HL-60 (cell line): ENCODE measurements at regions not wholly inside any gene's neighbourhood (a gene's known extent, or its start where the extent isn't known, plus 50 kb on each side); places are given as distances from the start of the nearest gene placed in this dataset.

ENCODE experiments used
- DNase-seq, 2 experiments: peaks; one replicate each; pipeline ENCODE4 v3.0.0-alpha.2; 2010 to 2020; ENCODE audit warnings: low read depth in 1 of 2, low spot score in 1 of 2
- H3K27ac ChIP-seq: fragments of 250-450 bp; sonication (Bioruptor Pico); replicated peaks from 2 replicates; pipeline ENCODE4 v1.5.1; 2020; ENCODE audit warnings: mild to moderate bottlenecking, moderate library complexity
- H3K27me3 ChIP-seq: fragments of 250-450 bp; sonication (Bioruptor Pico); 2 replicates; pipeline ENCODE4 v1.5.1; 2021; ENCODE audit warnings: mild to moderate bottlenecking, moderate library complexity; ENCODE audit not compliant: insufficient read depth, poor library complexity, severe bottlenecking
- H3K4me3 ChIP-seq: replicated peaks from 2 replicates; pipeline ENCODE4 v1.5.1; 2011; ENCODE audit warnings: mild to moderate bottlenecking, control low read depth, low read length; ENCODE audit not compliant: insufficient read depth
- GABPA ChIP-seq: IDR thresholded peaks from 2 replicates; pipeline ENCODE4 v1.6.1; 2012; ENCODE audit warnings: low read depth
- POLR2AphosphoS5 ChIP-seq: IDR thresholded peaks from 2 replicates; pipeline ENCODE4 v1.6.1; 2012; ENCODE audit warnings: low read depth
- REST ChIP-seq: IDR thresholded peaks from 2 replicates; pipeline ENCODE4 v1.6.1; 2012; ENCODE audit warnings: low read depth; ENCODE audit not compliant: insufficient replicate concordance
- SPI1 ChIP-seq: IDR thresholded peaks from 2 replicates; pipeline ENCODE4 v1.6.1; 2012; ENCODE audit warnings: low read depth, mild to moderate bottlenecking, borderline replicate concordance
- TF ChIP-seq, protein P1 (sequence below): IDR thresholded peaks from one replicate; pipeline ENCODE4 v1.5.1; 2011; ENCODE audit warnings: low read length, control low read depth, inconsistent platforms; ENCODE audit not compliant: insufficient read depth

DNA sequence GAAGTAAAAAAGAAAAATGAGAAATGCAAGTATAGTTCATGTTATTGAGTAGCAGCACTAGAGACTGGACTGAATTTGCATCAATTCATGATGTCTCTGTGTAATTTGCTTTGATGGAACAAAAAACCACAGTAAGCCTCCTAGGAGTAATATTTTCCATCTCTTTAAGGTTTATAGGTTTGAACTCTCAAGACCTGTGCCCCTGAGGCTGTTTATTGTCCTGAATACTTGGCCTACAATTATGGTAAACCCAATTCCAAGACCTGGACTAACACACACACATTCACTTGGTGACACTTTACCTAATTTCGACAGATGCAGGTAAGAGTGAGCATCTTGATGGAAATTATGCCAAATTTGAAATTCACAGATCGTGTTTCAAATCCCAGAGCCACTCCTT, 71.8 kb upstream of the ZNF521 start:
- DNase-seq: no peak
- Histone ChIP-seq H3K4me3 (no peak overlapping the region), H3K27me3 (no peaks in the 10 kb centered on the region), H3K27ac (no peak overlapping the region)
- no peak for TF ChIP-seq SPI1

GRCh38 chr18:25423267-25423666, 71.3 kb upstream of the ZNF521 start:
- TF ChIP-seq, protein P1, sequence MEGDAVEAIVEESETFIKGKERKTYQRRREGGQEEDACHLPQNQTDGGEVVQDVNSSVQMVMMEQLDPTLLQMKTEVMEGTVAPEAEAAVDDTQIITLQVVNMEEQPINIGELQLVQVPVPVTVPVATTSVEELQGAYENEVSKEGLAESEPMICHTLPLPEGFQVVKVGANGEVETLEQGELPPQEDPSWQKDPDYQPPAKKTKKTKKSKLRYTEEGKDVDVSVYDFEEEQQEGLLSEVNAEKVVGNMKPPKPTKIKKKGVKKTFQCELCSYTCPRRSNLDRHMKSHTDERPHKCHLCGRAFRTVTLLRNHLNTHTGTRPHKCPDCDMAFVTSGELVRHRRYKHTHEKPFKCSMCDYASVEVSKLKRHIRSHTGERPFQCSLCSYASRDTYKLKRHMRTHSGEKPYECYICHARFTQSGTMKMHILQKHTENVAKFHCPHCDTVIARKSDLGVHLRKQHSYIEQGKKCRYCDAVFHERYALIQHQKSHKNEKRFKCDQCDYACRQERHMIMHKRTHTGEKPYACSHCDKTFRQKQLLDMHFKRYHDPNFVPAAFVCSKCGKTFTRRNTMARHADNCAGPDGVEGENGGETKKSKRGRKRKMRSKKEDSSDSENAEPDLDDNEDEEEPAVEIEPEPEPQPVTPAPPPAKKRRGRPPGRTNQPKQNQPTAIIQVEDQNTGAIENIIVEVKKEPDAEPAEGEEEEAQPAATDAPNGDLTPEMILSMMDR: no peak
- TF ChIP-seq SPI1: no peak
- no peak for TF ChIP-seq POLR2AphosphoS5
- TF ChIP-seq GABPA: no peak
- TF ChIP-seq REST: no peak
- no peaks in the 10 kb centered on the region for H3K27me3 ChIP-seq
- no peak for DNase-seq
- H3K27ac ChIP-seq: no peak overlapping the region
- H3K4me3 ChIP-seq: no peak overlapping the region

DNA sequence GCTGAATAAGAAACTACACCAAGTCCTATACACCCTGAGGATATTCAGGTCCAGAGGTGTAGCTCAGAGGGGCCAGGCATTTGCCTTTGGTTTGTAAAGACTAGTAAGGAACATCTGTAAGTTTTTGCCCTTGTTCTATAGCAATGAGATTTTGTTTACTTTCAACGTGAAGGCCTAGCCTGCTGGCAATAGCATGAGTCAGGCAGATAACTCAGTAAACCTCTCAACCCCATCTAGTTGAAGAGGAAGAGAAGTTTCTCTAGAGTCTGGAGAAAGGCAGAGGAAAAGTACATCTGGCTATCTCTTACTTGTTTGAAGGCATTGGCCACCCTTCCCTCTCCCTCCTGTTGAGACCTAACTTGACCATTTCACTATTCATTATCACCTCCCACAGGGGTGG, 70.3 kb upstream of the ZNF521 start:
- H3K4me3 ChIP-seq: no peak overlapping the region
- peaks cover under 1% of the 10 kb centered on the region for H3K27me3 ChIP-seq
- DNase-seq: no peak
- TF ChIP-seq POLR2AphosphoS5: no peak
- TF ChIP-seq GABPA: no peak
- no peak overlapping the region for H3K27ac ChIP-seq

DNA sequence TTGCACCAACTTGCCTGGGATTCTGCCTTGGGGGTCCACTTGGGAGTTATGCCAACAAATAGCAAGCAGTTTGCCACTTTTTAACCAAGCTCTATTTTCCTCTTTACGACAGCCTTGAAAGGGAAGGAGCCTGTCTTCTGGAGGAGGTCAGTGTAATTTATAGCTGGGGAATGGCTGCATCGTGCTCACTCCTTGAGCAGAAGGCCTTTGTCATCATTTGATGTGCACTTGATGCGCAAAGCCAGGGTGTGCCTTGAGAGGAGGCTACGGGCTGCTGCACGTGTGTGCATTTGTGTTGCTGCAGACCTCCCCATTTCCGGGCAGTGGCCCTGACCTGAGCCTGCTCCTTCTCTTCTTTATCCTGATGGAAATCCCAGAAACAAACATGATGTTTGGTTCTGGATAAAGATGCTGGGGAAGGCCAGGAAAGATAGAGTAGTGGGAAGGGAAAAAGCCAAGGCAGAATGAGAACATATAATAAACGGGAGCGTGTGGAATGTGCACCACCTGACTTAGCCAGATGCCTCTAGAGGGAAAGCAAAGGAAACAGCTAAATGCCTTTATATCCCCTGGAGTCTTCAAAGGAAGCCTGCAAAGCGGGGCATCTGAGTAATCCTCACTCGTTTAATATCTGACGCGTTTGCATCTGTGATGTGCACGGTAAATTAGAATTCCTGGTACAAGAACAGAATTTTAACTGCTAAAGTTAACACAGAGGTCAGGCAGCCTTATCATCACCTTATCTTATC, 68.3 kb upstream of the ZNF521 start:
- no peak for TF ChIP-seq GABPA
- no peak for TF ChIP-seq SPI1
- no peak for TF ChIP-seq POLR2AphosphoS5
- TF ChIP-seq, protein P1: no peak
- no peak for TF ChIP-seq REST
- no peak overlapping the region for H3K27ac ChIP-seq
- peaks cover 2% of the 10 kb centered on the region for H3K27me3 ChIP-seq
- no peak overlapping the region for H3K4me3 ChIP-seq
- DNase-seq: no peak

- Histone ChIP-seq H3K27ac (no peak overlapping the region), H3K27me3 (peaks cover 2% of the 10 kb centered on the region), H3K4me3 (no peak overlapping the region)
- no peak for DNase-seq
- TF ChIP-seq SPI1: no peak
- no peak for TF ChIP-seq POLR2AphosphoS5
- TF ChIP-seq, protein P1: no peak
- no peak for TF ChIP-seq REST
- no peak for TF ChIP-seq GABPA
These were observed 64.4 kb upstream of the ZNF521 start for GRCh38 chr18:25416374-25416773.
